Hepatic stellate cell (primary cell): ENCODE measurements at regions not wholly inside any gene's neighbourhood (a gene's known extent, or its start where the extent isn't known, plus 50 kb on each side); places are given as distances from the start of the nearest gene placed in this dataset.
"Not testable (repeated sequence)": the region's sequence is repeated elsewhere in the genome, so short reads cannot be mapped to it uniquely, and the experiment has no call there.

Source experiments
- DNase-seq: peaks from one replicate; pipeline ENCODE4 v3.0.0; 2011; ENCODE audit warnings: low spot score

DNA sequence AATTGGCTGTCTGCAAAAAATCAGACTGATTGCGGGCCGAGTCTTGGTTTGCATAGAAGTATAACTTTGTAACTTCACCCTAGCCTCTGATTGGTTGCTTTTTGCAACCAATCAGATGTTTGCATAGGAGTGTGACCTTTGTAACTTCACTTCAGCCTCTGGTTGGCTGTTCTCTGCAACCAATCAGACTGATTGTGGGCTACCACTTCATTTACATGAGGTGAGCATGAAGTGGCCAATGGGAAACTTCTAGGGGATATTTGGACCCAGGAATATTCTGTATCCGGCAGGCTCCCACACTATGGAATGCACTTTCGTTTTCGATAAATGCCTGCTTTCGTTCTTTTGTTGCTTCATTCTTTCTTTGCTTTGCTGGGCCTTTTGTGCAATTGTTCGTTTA is 667.7 kb downstream of the FAM133A start:
- DNase-seq, result not testable (repeated sequence)

DNA sequence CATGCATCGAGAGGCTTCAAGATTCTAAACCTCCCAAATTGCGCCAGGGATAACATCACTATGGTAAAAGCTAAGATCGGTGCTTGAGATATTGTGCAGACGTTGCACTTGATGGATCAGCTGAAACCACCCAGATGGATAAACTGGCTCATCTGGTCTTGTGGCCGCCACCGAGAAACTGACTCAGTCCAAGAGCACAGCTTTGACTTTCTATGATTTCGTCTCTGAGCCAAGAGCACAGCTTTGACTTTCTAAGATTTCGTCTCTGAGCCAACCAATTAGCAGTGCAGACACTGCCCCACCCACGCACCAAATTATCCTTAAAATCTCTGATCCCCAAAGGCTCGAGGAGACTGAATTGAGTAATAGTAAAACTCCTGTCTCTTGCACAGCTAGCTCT is 687.2 kb downstream of the FAM133A start:
- no peak for DNase-seq

DNA sequence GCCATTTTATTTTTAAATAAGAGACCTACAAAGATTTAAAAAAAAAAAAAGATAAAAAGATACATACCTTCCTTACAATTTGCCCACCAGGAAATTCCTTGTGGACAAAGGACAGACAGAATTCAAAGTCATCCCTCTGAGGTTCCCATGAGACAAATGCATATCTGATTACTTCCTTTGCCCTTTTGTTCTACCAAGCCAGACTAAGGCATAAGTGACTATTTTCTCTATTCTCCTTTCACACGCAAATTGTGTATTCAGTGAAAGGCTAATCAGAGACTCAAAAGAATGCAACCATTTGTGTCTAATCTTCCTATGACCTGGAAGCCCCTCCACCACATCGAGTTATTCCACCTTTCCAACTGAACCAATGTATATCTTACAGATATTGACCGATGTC is 691.7 kb downstream of the FAM133A start:
- DNase-seq, result no peak

DNA sequence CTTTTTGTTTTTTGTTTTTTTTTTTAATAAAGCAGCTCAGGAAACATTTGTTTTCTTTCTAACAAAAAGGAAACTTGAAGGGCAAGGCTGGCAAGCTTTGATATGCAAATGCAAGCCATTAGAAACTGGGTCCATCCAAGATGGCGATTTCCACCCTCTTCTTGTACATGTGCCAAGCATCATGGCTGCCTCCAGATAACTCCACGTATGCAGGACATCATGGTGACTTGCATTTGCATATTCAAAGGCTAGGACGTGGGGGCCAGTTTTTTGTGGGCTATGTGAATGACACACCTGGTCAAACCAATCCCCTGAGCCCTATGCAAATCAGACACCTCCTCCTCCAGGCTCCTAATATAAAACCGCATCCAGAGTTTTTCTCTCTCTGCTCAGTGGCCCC is 692.6 kb downstream of the FAM133A start:
- no peak for DNase-seq

DNA sequence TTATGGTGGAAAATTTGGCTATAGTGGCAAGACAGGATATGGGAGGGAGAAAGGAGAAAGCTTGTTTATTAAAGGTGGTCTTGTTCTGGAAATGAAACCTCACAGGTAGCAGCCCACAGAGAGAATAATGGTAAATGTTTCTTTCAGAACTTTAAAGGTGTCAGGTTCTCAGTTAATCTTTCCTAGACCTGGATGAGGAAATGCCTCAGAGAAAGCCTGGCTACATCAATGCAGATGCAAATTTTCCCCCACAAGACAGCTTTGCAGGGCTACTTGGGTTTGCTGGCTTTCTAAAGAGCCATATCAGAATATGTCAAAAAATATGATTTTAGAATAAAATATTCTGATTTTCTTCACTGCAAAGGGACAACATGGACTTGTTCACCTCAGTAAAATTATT is 715.0 kb downstream of the FAM133A start:
- no peak for DNase-seq

DNA sequence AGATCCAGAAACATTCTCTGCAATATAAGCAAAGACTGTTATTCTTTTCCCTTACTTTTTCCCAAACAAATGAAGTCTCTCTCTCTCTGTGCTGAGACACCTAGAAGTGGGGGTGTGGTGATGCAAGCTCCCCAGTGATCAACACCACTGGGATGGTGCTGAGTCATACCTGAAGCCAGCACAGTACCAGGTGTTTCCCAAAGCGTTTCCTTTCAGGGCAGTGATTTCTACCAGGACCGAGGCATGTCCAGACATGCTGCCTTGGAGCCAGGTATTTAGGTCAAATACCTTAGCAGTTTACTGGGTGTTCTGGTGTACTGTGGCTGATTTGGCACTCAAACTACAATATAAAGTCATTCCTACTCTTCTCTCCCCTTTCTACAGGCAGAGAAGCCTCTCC is 726.5 kb downstream of the FAM133A start:
- DNase-seq, result no peak

DNA sequence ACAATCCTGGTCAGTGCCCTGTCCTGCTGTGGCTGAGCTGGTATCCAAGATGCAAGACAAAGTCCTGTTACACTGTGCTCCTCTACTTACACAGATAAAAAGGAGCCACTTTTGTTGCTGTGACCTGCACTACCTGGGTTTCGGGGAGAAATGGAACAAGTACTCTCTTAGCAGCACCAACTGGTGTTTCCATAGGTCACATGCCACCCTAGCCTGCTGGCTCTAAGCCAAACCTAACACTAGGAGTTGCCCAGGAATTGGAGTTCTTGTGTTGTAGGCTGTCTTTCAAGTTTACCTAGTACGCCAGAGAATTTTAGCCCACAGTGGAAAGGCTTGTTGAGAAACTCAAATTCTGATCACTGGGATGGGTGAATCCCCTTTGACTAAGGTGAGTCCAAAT is 727.4 kb downstream of the FAM133A start:
- DNase-seq, result no peak

DNA sequence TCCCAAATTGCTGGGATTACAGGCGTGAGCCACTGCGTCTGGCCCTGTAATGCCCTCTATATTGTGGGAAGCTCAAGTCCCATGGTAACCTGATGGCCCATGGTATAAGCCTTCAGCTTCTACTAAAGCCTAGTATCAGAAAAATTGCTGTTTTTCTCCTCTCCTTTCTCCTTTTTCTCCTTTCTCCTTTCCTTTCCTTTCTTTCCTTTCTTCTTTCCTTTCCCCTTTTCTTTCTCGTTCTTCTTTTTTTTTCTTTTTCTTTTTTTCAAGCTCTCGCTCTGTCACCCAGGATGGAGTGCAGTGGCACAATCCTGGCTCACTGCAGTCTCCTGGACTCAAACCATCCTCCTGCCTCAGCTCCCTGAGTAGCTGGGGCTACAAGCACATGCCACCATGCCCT is 740.7 kb downstream of the FAM133A start:
- no peak for DNase-seq

DNA sequence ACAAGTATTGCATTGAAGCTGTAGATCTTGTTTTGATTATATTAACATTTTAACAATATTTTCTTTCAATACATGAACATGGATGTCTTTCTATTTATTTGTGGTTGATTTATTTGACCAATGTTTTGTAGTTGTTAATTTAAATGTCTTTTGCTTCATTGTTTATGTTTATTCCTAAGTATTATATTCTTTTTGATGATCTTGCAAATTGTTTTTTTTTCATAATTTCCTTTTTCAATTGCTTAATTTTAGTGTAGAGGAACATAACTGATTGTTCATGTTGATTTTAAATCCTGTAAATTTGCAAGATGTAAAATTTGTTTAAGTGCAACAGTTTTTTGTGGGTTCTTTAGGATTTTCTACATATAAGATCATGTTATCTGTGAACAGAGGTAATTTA is 744.1 kb downstream of the FAM133A start:
- no peak for DNase-seq

DNA sequence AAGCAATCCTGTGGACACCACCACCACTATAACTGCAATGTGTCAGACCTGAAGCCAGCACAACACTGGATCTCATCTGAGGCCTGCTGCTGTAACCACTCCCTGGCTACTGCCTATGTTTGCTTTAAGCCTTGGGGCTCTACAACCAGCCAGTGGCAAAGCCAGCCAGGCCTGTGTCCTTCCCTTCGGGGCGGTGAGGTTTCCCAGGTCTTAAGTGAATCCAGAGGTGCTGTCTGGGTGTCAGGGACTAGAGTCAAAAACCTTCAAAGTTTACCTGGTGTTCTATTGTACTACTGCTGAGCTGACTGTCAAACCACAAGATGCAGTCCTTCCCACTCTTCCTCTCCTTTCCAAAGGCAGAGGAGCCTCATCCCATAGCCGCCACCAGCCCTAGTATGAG is 750.5 kb downstream of the FAM133A start:
- DNase-seq, result no peak

DNA sequence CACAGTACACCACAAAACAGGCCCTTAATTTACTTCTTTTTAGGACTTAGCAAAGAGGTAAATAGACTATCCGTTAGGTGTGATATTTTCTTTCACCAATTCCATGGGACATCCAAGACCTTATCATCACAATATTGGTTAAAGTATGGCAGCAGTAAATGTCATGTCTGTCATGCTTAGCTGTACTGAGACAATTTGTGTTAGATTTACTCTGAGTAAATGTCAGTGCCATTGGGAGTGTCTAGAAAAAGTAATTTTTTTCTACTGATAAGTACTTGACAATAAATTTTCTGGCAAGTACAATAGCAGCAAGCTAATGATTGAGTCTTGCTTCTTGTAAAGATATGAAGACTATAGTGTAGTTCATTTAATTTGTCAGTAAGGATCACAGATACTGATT is 756.1 kb downstream of the FAM133A start:
- DNase-seq, result no peak

DNA sequence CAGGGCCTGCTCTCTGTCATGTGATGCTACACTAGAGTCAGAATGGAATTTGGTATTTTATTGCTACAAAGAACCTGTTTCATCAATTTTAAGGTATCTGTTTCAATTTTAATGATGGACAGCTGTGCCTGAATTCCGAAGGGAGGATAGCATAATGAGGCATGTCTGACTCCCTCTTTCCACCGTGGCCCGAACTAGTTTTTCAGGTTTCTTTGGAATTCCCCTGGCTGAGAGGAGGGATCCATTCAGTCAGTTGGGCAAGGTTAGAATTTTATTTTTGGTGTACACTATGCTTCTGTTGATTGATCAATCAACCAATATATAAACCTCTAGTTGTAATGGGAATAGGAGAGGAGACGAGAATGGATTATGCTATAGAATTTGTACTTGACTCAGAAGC is 761.8 kb downstream of the FAM133A start:
- DNase-seq, result no peak

DNA sequence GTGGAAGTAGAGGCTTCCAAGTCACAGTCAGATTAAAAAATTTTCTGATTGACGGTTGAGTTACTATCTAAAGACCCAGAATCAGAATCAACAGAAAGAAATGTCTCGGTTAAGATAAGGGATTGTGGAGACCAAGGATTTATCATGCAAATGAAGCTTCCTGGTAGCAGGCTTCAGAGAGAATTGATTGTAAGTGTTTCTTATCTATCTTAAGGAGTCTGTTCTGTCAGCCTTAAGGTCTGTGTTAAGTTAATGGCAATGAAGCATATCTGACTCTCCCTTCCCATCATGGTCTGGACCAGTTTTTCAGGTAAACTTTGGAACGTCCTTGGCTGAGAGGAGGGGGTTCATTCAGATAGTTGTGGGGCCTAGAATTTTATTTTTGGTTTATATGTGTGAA is 780.2 kb downstream of the FAM133A start:
- no peak for DNase-seq

DNA sequence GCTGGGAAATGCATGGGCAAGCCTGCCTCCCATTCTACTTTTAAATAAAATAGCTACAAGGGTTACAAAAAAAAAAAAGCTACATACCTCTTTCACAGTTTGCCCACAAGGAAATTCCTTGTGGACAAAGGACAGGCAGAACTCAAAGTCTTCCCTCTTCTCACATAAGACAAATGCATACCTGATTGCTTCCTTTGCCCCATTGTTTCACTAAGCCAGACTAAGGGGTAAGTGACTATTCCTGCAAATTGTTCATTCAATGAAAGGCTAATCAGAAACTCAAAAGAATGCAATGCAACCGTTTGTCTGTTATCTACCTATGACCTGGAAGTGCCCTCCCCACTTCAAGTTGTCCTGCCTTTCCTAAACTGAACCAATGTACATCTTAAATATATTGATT is 780.6 kb downstream of the FAM133A start:
- DNase-seq, result no peak

DNA sequence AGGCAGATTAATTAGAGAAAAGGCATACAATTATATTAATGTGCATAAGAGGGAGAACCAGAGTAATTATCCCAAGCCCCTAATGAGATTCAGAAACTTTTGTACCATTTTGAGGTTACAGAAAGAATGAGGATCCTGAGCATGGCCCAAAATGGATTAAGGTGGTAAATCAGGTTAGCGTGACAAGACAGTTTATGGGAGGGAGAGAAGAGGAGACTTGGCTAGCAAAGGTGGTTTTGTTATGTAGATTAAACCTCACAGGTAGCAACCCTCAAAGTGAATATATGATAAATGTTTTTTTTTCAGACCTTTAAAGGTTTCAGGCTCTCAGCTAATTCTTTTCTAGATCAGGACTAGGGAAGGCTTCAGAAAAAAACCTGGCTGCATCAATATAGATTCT is 781.8 kb downstream of the FAM133A start:
- no peak for DNase-seq

DNA sequence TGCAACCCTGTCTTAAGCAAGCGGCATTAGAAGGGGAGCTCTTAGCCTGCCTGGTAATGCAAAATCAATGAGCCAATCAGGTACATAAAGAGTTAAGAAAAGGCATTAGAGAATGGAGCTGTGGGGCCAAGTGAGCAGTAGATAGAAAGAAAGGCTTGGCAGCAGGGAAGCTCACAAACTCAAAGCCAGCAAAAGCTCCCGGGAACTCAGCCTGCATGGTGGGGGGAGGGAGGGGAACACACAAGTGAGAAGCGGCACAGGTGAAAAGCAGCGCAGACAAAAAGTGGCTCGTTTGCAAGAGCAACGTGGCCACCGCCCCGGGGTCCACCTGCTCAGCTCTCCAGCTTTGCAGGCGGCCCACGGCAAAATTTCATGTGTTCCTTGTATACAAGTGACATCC is 818.5 kb downstream of the FAM133A start:
- no peak for DNase-seq

DNA sequence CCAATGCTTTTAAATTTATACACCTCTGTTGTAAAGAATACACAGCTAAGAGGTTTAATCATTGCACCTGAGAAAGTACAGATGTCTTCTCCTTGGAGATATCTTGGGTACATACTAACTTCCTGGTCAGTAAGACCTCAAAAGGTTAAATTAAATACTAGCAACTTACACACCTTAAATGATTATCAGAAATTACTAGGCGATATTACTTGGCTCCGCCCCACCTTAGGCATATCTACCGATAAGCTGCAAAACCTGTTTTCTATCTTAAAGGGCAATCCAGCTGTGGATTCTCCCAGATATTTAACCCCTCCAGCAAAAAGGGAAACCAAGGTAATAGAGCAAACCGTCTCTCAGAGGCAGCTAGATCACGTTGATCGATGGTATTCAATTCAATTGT is 819.4 kb downstream of the FAM133A start:
- DNase-seq, result no peak

DNA sequence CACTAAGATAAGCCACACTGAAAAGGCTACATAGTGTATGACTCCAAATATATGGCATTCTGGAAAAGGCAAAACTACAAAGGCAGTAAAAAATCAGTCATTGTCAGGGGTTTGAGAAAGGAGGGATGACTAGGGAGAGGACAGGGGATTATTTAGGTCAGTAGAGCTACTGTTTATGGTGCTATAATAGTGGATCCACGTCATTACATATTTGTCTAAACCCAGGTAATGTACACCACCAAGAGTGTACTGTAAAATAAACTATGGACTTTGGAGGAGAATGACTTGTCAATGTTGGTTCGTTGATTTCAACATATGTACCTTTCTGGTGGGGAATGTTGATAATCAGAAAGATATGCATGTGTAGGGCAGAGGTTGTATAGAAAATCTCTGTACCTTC is 837.6 kb downstream of the FAM133A start:
- DNase-seq, result no peak

DNA sequence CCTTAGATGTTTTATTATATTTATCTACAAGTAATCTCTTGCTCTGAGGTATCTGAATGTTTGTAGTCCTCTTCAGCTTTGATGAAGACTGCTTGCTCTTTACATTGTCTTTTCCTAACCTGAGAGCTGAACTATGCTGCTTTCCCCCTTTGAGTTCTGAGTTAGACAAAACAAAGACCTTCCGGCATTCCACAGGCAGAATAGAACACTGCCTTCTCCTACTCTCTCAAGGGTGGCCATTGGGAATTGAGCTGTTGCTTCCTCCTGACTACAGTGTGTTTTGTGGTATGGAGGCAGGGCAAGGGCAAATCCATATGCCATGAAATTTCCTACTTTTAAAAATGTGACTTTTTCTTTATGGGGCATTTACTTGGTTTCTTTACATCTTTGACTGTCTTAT is 841.0 kb downstream of the FAM133A start:
- no peak for DNase-seq

DNA sequence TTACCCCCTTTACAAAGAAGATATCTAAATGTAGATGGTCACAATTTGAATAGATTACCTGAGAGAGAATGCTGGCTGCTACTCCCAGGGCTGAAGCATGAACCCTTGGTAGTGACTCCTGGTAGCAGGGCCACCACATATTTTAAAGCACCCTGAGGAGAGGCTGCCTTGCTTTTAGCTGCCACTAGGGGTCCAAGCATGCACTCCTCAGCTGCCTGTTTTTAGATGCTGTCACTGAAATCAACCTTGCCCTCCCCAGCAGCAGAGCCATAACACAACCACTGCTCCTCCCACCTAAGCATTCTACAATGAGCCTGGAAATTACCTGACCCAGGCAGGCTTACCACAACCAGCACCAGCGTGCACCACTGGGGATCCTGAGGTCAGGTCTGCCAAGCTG is 850.9 kb downstream of the FAM133A start:
- DNase-seq, result no peak

DNA sequence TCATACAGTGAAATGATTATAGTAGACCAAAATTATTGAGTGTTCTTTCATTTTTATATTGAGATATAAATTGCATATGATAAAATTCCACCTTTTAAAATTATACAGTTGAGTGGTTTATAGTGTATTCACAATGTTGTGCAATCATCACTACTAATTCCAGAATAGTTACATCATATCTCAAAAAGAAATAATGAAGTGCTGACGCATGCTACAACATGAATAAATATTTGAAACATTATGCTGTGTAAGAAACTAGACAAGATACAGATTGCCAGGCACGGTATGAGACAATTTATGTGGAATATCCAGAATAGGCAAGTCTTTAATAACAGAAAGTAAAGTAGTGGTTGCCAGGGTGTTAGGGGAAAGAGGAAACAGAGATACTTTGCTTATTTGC is 871.7 kb downstream of the FAM133A start:
- no peak for DNase-seq

DNA sequence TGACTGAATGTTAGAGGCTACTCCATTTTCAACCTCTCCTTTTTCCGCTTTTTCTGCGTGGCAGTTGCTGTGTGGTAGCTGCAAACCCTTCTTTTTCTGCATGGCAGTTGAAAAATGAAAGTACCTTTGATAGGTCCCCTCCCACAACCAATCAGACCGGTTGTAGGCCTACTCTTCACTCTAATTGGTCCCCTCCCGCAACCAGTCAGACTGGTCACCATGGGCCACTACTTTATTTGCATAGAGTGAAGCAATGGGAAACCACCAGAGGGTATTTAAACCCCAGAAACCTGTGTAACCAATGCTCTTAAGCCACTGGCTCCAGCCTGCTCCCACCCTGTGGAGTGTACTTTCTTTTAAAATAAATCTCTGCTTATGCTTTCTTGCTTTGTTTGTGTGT is 877.8 kb downstream of the FAM133A start:
- no peak for DNase-seq

DNA sequence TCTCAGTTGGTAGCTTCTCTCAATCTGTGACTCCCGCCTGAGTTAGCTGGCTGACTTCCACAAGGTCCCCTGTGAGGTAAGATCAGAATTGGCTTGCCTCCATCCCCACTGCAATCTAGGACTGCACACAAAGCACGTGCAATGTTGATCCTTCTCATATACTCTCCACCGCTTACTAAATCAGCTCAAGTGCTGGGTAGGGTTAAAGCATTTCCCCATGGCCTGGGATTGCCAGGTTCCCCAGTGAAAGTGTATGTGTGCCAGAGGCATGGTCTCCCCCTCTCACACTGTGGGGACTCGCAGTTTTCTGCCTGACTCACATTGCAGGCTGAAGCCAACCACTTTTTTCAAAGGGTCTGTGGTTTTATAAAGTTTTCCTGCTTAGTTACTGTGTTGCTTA is 886.9 kb downstream of the FAM133A start:
- DNase-seq, result no peak

DNA sequence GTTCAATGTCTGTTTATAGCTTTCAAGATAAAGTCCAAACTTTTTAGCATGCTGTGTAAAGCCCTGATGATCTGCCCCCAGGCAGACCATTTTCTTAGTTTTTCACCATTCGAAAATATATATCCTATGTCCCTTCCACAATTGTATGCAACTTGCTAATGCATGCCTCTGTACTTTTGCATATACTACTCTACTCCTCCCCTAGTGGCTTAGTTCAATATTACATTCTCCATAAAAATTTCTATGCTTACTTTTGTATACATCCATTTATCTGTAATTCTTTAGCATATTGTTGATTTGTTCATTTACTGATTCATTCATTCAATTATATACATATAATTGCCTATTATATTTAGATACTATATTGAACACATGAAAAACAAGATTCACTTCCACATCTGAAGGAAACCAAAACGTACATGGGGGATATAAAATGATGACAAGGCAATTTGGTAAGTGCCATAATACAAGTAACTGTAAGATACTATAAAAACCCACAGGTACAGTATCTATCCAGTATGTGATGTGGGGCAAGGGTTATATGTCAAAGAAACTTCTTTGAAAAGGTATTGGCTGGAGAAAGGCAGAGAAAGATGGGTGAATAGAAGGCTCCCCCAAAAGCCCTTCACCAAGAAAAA is 902.5 kb downstream of the FAM133A start:
- no peak for DNase-seq

DNA sequence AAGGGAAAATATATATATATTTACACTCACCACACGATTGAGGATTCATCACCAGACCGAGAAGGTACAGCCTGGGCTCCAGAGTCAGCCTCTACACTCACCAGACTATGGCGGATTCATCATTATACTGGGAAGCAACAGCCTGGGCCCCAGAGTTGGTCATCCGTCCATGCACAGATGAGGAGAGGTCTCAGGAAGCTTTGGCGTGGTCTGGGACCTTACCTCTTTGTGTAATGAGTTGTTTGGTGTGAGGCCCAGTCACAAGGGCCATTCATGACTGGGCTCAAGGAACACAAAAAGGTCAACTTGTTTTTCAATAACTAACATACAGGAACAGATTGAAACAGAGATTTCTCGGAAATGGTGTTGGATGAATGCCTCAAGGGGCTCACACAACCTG is 926.1 kb downstream of the FAM133A start:
- no peak for DNase-seq
